ENCODE measurements at regions not wholly inside any gene's neighbourhood (a gene's known extent, or its start where the extent isn't known, plus 50 kb on each side); places are given as distances from the start of the nearest gene placed in this dataset.

GRCh38 chr6:54716877-54717276 is 129.7 kb upstream of the FAM83B start:
- no peak overlapping the region for H3K4me3 ChIP-seq (ENCODE audit: low read length)
- TF ChIP-seq, protein P1, sequence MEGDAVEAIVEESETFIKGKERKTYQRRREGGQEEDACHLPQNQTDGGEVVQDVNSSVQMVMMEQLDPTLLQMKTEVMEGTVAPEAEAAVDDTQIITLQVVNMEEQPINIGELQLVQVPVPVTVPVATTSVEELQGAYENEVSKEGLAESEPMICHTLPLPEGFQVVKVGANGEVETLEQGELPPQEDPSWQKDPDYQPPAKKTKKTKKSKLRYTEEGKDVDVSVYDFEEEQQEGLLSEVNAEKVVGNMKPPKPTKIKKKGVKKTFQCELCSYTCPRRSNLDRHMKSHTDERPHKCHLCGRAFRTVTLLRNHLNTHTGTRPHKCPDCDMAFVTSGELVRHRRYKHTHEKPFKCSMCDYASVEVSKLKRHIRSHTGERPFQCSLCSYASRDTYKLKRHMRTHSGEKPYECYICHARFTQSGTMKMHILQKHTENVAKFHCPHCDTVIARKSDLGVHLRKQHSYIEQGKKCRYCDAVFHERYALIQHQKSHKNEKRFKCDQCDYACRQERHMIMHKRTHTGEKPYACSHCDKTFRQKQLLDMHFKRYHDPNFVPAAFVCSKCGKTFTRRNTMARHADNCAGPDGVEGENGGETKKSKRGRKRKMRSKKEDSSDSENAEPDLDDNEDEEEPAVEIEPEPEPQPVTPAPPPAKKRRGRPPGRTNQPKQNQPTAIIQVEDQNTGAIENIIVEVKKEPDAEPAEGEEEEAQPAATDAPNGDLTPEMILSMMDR (IDR thresholded peaks at IDR 0.05; ENCODE audit: insufficient read depth, low read depth, low read length, missing control alignments): no peak
- DNase-seq (ENCODE audit: low read depth): peak; percentile 17

- DNase-seq (ENCODE audit: low read depth): peak; percentile 93
- TF ChIP-seq, protein P1 (IDR thresholded peaks at IDR 0.05; ENCODE audit: insufficient read depth, low read depth, low read length, missing control alignments): peak; percentile 89
- peak overlapping the region; percentile 22 for H3K4me3 ChIP-seq (ENCODE audit: low read length)
These were observed 128.6 kb upstream of the FAM83B start for GRCh38 chr6:54717849-54718455.

DNA sequence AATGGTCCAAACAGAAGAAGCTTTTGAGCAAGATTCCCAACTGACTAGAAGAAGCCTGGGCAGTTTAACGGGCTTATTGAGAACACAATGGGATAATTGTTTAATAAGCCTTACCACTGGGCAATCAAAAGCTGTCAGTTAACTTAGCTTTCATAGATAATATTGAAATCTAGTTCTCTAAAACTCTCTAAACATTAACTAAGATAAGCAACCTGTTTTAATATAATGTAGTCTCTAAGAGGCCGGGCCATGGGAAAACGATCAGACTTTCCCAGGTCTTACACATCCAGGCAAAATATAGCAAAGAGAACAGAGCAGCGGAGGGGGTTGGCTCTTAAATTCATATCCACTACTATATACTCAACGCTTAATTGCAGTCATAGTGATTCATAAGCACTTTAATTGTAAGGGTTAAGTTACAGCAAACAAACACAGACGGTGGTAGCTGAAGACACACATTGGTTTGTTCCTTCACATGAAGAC is 128.0 kb upstream of the FAM83B start:
- peak overlapping the region; percentile 22 for H3K4me3 ChIP-seq (ENCODE audit: low read length)
- DNase-seq (ENCODE audit: low read depth): peak; percentile 62
- TF ChIP-seq, protein P1 (IDR thresholded peaks at IDR 0.05; ENCODE audit: insufficient read depth, low read depth, low read length, missing control alignments): no peak

DNA sequence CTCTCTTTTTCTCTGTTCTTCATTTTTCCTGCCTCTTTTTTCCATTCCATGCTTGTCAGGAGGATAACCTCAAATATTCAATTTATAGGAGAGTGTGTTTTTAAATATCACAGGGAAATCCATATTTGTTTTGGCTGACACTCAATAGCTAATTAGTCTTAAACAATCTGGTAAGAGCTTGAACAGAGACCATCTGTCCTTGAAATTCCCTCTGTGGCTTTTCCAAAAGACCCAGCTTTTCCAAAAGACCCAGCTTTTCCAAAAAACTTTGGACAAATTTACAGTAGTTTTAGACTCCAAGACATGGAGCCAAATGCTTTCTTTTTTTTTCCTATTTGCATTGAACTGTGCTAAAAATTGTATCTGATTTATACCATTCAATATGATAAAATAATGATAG is 127.4 kb upstream of the FAM83B start:
- TF ChIP-seq, protein P1 (IDR thresholded peaks at IDR 0.05; ENCODE audit: insufficient read depth, low read depth, low read length, missing control alignments): no peak
- peak overlapping the region; percentile 22 for H3K4me3 ChIP-seq (ENCODE audit: low read length)
- DNase-seq (ENCODE audit: low read depth): no peak

- DNase-seq (ENCODE audit: low read depth): no peak
- TF ChIP-seq, protein P1 (IDR thresholded peaks at IDR 0.05; ENCODE audit: insufficient read depth, low read depth, low read length, missing control alignments): no peak
- H3K4me3 ChIP-seq (ENCODE audit: low read length): no peak overlapping the region
These were observed 126.9 kb upstream of the FAM83B start for GRCh38 chr6:54719633-54720032.

DNA sequence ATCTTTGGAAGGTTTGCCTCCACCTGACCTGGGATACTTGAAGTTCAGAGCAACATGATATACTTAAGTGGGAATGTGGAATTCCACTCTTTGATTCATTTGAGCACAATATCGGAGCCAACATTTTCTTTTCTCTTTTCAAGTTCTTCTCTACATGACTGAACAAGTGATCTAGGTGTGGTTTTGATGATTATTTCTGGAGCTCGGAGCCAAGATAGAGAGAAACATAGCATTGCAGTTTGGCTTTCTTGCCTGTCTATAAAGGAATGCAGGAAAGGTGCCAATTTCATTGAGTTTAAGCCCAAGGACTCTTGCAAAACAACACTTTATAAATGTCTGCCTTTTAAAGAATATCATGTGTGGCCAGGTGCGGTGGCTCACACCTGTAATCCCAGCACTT is 124.2 kb upstream of the FAM83B start:
- DNase-seq (ENCODE audit: low read depth): peak; percentile 97
- TF ChIP-seq, protein P1 (IDR thresholded peaks at IDR 0.05; ENCODE audit: insufficient read depth, low read depth, low read length, missing control alignments): no peak
- no peak overlapping the region for H3K4me3 ChIP-seq (ENCODE audit: low read length)

DNA sequence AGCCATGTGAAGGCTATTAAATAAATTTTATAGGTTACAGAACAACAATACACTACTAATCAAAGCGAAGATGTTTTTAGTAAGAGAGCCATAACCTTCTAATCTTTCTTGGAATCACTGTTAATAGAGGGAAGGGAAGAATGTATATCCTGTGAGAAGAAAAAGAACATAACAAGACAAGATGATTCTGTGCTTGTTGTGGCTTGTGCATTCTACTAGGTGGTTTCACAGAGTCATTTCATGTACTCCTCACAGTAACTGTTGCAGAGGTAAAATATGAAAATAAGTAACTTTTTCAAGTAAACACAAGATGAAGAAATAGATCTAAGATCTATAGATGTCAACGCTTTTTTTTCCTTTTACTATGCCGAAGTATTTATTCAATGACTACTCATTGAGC is 116.9 kb upstream of the FAM83B start:
- H3K4me3 ChIP-seq (ENCODE audit: low read length): no peak overlapping the region
- DNase-seq (ENCODE audit: low read depth): peak; percentile 63

More for the DNA sequence above, 116.9 kb upstream of the FAM83B start:
- TF ChIP-seq, protein P1 (IDR thresholded peaks at IDR 0.05; ENCODE audit: insufficient read depth, low read depth, low read length, missing control alignments): no peak
